ENCODE measurements at regions not wholly inside any gene's neighbourhood (a gene's known extent, or its start where the extent isn't known, plus 50 kb on each side); places are given as distances from the start of the nearest gene placed in this dataset.

DNA sequence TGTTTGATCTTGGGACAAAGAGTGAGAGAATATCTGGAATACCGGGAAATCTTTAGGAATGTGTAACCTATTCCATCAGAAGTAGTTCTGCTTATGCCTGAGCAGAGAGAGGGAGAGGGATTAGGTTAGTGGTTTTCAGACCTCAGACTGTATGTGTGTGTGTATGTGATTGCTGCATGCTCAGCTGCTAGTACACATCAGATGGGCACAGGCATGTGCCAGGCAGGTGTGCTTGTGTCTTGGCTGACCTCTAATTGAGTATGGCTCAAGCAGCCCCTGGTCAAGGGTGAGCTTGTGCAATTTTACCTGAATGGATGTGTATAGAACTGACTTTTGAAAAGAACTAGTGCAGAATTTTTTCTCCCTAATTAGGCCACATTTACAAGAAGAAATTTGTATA lies 91.2 kb downstream of the INSIG2 start:
- no peak overlapping the region for H3K27ac Mint-ChIP-seq
- intact Hi-C loops (cut with micrococcal nuclease) = loop anchor here (10.0 kb wide), 1 partner anchor 55 kb away; no protein-coding TSS in a partner anchor
- no peaks in the 10 kb centered on the region for H3K36me3 Mint-ChIP-seq (ENCODE audit: low read depth)
- H3K4me1 Mint-ChIP-seq (ENCODE audit: low read depth) = peaks cover 25% of the 10 kb centered on the region
- no peaks in the 10 kb centered on the region for H3K9me3 Mint-ChIP-seq
- no peak overlapping the region for H3K4me3 Mint-ChIP-seq
- peaks cover 2% of the 10 kb centered on the region for H3K27me3 Mint-ChIP-seq

DNA sequence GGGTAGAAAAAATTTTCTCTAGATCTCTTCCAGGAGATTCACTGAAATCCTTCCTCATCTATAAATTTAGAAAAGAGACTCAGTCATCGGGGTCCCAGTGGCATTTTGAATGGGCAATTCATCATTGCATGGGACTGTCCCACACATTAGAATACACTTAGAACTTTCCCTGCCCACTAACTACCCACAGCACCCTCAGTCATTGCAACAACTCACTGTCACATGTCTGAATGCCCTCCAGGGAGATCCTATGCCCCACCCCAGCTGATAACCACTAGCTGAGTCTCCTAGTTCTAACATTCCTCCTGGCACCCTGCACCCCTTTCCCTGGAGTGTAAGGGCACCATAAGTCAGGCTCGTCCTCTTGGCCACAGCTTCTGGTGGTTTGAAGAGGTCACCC lies 89.6 kb downstream of the INSIG2 start:
- intact Hi-C loops (cut with micrococcal nuclease) = loop anchor here (10.0 kb wide), 1 partner anchor 53 kb away; no protein-coding TSS in a partner anchor
- Mint-ChIP-seq H3K27ac (no peak overlapping the region), H3K36me3 (ENCODE audit: low read depth) (no peaks in the 10 kb centered on the region), H3K27me3 (peaks cover 4% of the 10 kb centered on the region), H3K4me3 (no peak overlapping the region), H3K4me1 (ENCODE audit: low read depth) (peaks cover 25% of the 10 kb centered on the region), H3K9me3 (no peaks in the 10 kb centered on the region)

DNA sequence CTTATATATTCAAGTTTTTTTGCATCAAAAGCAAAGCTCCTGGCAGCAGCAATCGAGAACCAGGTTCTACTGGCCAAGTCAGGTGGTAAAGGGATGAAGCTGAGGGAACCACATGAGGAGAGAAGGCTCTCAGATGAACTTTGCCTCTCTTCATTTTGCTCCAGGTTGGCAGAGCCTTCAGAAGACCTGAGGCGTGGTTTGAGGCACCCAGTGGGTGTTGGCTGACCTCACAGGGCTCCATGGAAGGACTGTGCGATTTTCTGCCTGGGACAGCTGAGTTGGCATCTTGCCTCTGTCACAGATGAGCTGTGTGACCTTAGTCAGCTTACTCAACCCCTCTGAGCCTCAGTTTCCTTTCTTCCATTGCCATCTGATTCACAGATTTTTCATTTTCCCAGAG lies 89.0 kb downstream of the INSIG2 start:
- H3K27ac Mint-ChIP-seq = no peak overlapping the region
- H3K4me3 Mint-ChIP-seq = no peak overlapping the region
- H3K4me1 Mint-ChIP-seq (ENCODE audit: low read depth) = peaks cover 25% of the 10 kb centered on the region
- intact Hi-C loops (cut with micrococcal nuclease) = loop anchor here (10.0 kb wide), 1 partner anchor 53 kb away; no protein-coding TSS in a partner anchor
- no peaks in the 10 kb centered on the region for H3K36me3 Mint-ChIP-seq (ENCODE audit: low read depth)
- no peaks in the 10 kb centered on the region for H3K9me3 Mint-ChIP-seq
- H3K27me3 Mint-ChIP-seq = peaks cover 4% of the 10 kb centered on the region

DNA sequence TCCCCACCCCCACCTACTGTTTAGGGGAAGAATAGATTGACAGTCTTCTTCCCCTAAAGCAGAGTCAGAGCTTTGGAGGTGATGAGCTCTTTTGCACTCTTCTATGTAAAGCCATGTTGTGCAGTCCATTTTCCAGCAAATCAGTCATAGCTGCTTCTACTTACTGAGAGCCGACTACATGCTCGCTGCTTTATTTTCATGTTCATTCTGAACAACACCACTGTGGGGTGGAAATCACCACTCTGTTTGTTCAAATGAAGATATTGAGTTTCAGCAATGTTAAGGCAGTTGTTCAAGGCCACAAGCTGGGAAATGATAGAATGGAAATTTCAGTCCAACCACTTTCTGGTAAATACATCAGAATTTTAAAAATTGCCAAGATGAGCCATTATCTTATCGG lies 88.3 kb downstream of the INSIG2 start:
- Mint-ChIP-seq H3K4me1 (ENCODE audit: low read depth) (peaks cover 25% of the 10 kb centered on the region), H3K9me3 (no peaks in the 10 kb centered on the region), H3K4me3 (no peak overlapping the region), H3K27ac (no peak overlapping the region), H3K36me3 (ENCODE audit: low read depth) (no peaks in the 10 kb centered on the region), H3K27me3 (peaks cover 4% of the 10 kb centered on the region)
- intact Hi-C loops (cut with micrococcal nuclease) = loop anchor here (10.0 kb wide), 1 partner anchor 52 kb away; no protein-coding TSS in a partner anchor

- Mint-ChIP-seq H3K27me3 (peaks cover 4% of the 10 kb centered on the region), H3K4me3 (no peak overlapping the region), H3K36me3 (ENCODE audit: low read depth) (no peaks in the 10 kb centered on the region), H3K4me1 (ENCODE audit: low read depth) (peaks cover 9% of the 10 kb centered on the region), H3K27ac (no peak overlapping the region), H3K9me3 (no peaks in the 10 kb centered on the region)
- intact Hi-C loops (cut with micrococcal nuclease) = loop anchor here (10.0 kb wide), 1 partner anchor 47 kb away; no protein-coding TSS in a partner anchor
These were observed 83.3 kb downstream of the INSIG2 start for GRCh38 chr2:118171546-118171945.

DNA sequence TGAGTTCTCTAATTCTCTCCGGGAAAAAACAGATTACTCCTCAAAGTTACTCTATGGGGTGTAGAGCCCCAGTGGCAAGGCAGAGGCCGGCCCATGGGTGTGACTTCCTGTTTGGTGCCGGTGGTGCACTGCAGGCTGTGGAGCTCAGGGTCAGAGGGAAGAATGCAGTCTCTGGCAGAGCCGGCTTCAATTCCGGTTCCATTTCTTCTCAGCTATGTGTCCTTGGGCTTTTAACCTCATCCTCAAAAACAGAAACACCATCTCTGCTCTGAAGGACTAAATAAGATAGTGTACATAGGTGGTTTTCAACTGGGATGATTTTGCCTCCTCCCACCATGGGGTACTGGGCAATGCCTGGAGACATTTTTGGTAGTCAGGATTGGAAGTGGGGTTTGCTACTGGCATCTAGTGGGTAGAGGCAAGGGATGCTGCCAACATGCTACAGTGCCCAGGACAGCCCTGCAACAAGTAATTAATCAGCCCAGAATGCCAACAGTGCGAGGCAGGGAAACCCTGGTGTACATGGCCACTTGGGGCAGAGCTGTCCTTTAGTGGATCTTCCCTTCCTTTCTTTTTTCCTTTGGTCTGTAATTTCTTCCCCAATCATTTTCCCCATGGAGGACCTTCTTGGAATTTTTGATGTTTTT lies 81.2 kb downstream of the INSIG2 start:
- H3K27me3 Mint-ChIP-seq = peaks cover 2% of the 10 kb centered on the region
- intact Hi-C loops (cut with micrococcal nuclease) = loop anchor here (10.0 kb wide), 1 partner anchor 45 kb away; no protein-coding TSS in a partner anchor
- H3K4me1 Mint-ChIP-seq (ENCODE audit: low read depth) = no peaks in the 10 kb centered on the region

GRCh38 chr2:118168615-118169014 lies 80.3 kb downstream of the INSIG2 start:
- intact Hi-C loops (cut with micrococcal nuclease) = no loop called here
- no peak overlapping the region for H3K27ac Mint-ChIP-seq
- H3K36me3 Mint-ChIP-seq (ENCODE audit: low read depth) = no peaks in the 10 kb centered on the region
- H3K4me1 Mint-ChIP-seq (ENCODE audit: low read depth) = no peaks in the 10 kb centered on the region
- H3K27me3 Mint-ChIP-seq = peaks cover 2% of the 10 kb centered on the region
- no peak overlapping the region for H3K4me3 Mint-ChIP-seq
- peaks cover 16% of the 10 kb centered on the region for H3K9me3 Mint-ChIP-seq

More for the DNA sequence above, 81.2 kb downstream of the INSIG2 start:
- peaks cover 14% of the 10 kb centered on the region for H3K9me3 Mint-ChIP-seq
- H3K36me3 Mint-ChIP-seq (ENCODE audit: low read depth) = no peaks in the 10 kb centered on the region
- H3K27ac Mint-ChIP-seq = no peak overlapping the region
- H3K4me3 Mint-ChIP-seq = peak overlapping the region; percentile 17

DNA sequence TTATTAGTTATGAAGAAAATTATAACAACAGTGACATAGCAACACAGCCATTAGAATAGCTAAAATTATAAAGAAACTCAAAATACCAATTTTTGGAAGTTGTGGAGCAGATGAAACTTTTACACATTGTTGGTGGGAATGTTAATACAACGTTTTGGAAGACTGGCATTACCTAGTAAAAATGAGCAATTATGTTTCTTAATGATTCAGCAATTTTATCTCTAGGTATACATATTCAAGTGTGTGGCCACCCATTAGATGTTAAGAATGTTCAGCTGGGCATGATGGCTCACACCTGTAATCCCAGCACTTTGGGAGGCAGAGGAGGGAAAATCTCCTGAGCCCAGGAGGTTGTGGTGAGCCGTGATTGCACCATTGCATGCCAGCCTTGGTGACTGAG lies 78.8 kb downstream of the INSIG2 start:
- no peak overlapping the region for H3K27ac Mint-ChIP-seq
- H3K4me3 Mint-ChIP-seq = no peak overlapping the region
- intact Hi-C loops (cut with micrococcal nuclease) = no loop called here
- peaks cover 2% of the 10 kb centered on the region for H3K27me3 Mint-ChIP-seq
- H3K9me3 Mint-ChIP-seq = peaks cover 16% of the 10 kb centered on the region
- no peaks in the 10 kb centered on the region for H3K36me3 Mint-ChIP-seq (ENCODE audit: low read depth)
- no peaks in the 10 kb centered on the region for H3K4me1 Mint-ChIP-seq (ENCODE audit: low read depth)

DNA sequence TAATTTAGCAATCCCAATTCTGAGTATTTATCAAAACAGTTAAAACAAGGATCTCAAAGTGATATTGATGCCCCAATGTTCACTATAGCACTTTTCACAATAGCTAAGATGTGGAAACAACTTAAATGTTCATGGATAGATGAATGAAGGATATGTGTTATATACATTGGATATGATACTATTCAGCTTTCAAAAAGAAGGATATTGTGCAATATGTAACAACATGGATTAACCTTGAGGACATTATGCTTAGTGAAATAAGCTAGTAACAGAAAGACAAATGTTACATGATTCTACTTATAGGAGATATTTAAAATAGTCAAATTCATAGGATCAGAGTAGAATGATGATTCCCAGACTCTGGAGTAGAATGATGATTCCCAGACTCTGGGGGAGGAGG lies 78.0 kb downstream of the INSIG2 start:
- Mint-ChIP-seq H3K27me3 (peaks cover 5% of the 10 kb centered on the region), H3K27ac (no peak overlapping the region), H3K36me3 (ENCODE audit: low read depth) (no peaks in the 10 kb centered on the region), H3K9me3 (peaks cover 16% of the 10 kb centered on the region), H3K4me3 (no peak overlapping the region), H3K4me1 (ENCODE audit: low read depth) (no peaks in the 10 kb centered on the region)
- intact Hi-C loops (cut with micrococcal nuclease) = no loop called here

GRCh38 chr2:118165595-118165994 lies 77.3 kb downstream of the INSIG2 start:
- Mint-ChIP-seq H3K27ac (no peak overlapping the region), H3K27me3 (peaks cover 9% of the 10 kb centered on the region), H3K36me3 (ENCODE audit: low read depth) (no peaks in the 10 kb centered on the region), H3K9me3 (peaks cover 16% of the 10 kb centered on the region), H3K4me1 (ENCODE audit: low read depth) (no peaks in the 10 kb centered on the region), H3K4me3 (no peak overlapping the region)
- intact Hi-C loops (cut with micrococcal nuclease) = no loop called here
